SK-N-SH treated with all-trans-retinoic acid at 6 μM for 48 hours (cell line): ENCODE measurements at regions not wholly inside any gene's neighbourhood (a gene's known extent, or its start where the extent isn't known, plus 50 kb on each side); places are given as distances from the start of the nearest gene placed in this dataset.

Experiments
- ARNTL ChIP-seq: fragments of 450-650 bp; formaldehyde crosslinking; IDR thresholded peaks from 2 replicates; pipeline ENCODE4 v1.5.0; 2020; ENCODE audit warnings: low read depth, mild to moderate bottlenecking, moderate library complexity, borderline replicate concordance
- BACH2 ChIP-seq: fragments of 250-450 bp; sonication (Bioruptor Pico); IDR thresholded peaks from 2 replicates; pipeline ENCODE4 v1.9.0; 2021; ENCODE audit warnings: mild to moderate bottlenecking, borderline replicate concordance
- CSDC2 ChIP-seq: fragments of 250-450 bp; sonication (Bioruptor Pico); IDR thresholded peaks from 2 replicates; pipeline ENCODE4 v1.5.0; 2020; ENCODE audit warnings: mild to moderate bottlenecking, moderate library complexity
- OSR1 ChIP-seq: fragments of 250-450 bp; sonication (Bioruptor Pico); IDR thresholded peaks from 2 replicates; pipeline ENCODE4 v1.8.0; 2022; ENCODE audit warnings: moderate library complexity, mild to moderate bottlenecking, inconsistent platforms
- TCF4 ChIP-seq: fragments of 250-450 bp; sonication (Bioruptor Pico); IDR thresholded peaks from 2 replicates; pipeline ENCODE4 v1.8.0; 2021; ENCODE audit warnings: mild to moderate bottlenecking, moderate library complexity, borderline replicate concordance
- TOX ChIP-seq: fragments of 250-450 bp; sonication (Bioruptor Pico); IDR thresholded peaks from 2 replicates; pipeline ENCODE4 v1.8.0; 2021; ENCODE audit warnings: mild to moderate bottlenecking, moderate library complexity, borderline replicate concordance
- ZFP3 ChIP-seq: fragments of 250-450 bp; sonication (Bioruptor Pico); IDR thresholded peaks from 2 replicates; pipeline ENCODE4 v1.5.0; 2020; ENCODE audit warnings: mild to moderate bottlenecking, moderate library complexity
- ZFP30 ChIP-seq: fragments of 450-650 bp; formaldehyde crosslinking; IDR thresholded peaks from 2 replicates; pipeline ENCODE4 v1.5.0; 2022; ENCODE audit warnings: mild to moderate bottlenecking, moderate library complexity
- ZNF8 ChIP-seq: fragments of 450-650 bp; formaldehyde crosslinking; IDR thresholded peaks from 2 replicates; pipeline ENCODE4 v1.5.0; 2020; ENCODE audit warnings: mild to moderate bottlenecking, moderate library complexity
- TF ChIP-seq, protein P1 (sequence below): fragments of 250-450 bp; sonication (Bioruptor Pico); IDR thresholded peaks from 2 replicates; pipeline ENCODE4 v1.8.0; 2020; ENCODE audit warnings: mild to moderate bottlenecking, moderate library complexity, borderline replicate concordance
- TF ChIP-seq, protein P2 (sequence below): fragments of 250-450 bp; sonication (Bioruptor Pico); IDR thresholded peaks from 2 replicates; pipeline ENCODE4 v1.5.0; 2020; ENCODE audit warnings: mild to moderate bottlenecking, moderate library complexity

DNA sequence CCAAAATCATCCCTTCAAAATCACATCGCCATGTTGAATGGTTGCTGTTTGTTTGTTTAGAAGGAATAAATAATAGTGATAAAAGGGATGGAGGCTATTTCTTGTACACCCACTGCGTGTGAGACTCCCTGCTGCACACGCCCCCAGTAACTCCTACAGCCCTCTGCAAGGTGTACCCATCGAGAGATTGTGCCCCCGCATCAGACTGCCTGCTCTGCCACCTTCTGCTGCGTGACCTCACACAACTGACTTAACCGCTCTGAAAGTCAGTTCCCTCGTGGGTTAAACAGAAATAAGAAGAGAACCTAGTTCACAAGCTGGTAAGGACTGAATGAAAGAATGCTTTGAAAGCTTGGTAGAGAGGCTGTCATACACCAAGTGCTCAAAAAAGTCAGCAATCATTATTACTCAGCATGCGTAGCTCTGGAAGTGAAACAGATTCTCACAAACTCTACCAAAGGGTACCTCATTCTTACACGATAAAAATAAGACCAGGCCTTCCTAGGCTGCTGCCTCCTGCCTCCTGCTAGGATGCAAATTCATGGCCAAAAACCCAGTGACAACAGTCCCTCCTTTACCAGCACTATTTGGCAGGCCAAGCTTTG, 147.1 kb downstream of the CPEB2 start:
- TF ChIP-seq, protein P1, sequence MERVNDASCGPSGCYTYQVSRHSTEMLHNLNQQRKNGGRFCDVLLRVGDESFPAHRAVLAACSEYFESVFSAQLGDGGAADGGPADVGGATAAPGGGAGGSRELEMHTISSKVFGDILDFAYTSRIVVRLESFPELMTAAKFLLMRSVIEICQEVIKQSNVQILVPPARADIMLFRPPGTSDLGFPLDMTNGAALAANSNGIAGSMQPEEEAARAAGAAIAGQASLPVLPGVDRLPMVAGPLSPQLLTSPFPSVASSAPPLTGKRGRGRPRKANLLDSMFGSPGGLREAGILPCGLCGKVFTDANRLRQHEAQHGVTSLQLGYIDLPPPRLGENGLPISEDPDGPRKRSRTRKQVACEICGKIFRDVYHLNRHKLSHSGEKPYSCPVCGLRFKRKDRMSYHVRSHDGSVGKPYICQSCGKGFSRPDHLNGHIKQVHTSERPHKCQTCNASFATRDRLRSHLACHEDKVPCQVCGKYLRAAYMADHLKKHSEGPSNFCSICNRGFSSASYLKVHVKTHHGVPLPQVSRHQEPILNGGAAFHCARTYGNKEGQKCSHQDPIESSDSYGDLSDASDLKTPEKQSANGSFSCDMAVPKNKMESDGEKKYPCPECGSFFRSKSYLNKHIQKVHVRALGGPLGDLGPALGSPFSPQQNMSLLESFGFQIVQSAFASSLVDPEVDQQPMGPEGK (CRISPR knock-in tag): no peak
- TF ChIP-seq ZFP30 (CRISPR knock-in tag) (no peak), ZFP3 (CRISPR knock-in tag) (no peak), OSR1 (no peak), TCF4 (CRISPR knock-in tag) (no peak), TOX (CRISPR knock-in tag) (no peak), ZNF8 (CRISPR knock-in tag) (no peak), ARNTL (CRISPR knock-in tag) (no peak), BACH2 (CRISPR knock-in tag) (no peak), CSDC2 (CRISPR knock-in tag) (no peak)
- TF ChIP-seq, protein P2, sequence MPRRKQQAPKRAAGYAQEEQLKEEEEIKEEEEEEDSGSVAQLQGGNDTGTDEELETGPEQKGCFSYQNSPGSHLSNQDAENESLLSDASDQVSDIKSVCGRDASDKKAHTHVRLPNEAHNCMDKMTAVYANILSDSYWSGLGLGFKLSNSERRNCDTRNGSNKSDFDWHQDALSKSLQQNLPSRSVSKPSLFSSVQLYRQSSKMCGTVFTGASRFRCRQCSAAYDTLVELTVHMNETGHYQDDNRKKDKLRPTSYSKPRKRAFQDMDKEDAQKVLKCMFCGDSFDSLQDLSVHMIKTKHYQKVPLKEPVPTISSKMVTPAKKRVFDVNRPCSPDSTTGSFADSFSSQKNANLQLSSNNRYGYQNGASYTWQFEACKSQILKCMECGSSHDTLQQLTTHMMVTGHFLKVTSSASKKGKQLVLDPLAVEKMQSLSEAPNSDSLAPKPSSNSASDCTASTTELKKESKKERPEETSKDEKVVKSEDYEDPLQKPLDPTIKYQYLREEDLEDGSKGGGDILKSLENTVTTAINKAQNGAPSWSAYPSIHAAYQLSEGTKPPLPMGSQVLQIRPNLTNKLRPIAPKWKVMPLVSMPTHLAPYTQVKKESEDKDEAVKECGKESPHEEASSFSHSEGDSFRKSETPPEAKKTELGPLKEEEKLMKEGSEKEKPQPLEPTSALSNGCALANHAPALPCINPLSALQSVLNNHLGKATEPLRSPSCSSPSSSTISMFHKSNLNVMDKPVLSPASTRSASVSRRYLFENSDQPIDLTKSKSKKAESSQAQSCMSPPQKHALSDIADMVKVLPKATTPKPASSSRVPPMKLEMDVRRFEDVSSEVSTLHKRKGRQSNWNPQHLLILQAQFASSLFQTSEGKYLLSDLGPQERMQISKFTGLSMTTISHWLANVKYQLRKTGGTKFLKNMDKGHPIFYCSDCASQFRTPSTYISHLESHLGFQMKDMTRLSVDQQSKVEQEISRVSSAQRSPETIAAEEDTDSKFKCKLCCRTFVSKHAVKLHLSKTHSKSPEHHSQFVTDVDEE: no peak
